ENCODE measurements at regions not wholly inside any gene's neighbourhood (a gene's known extent, or its start where the extent isn't known, plus 50 kb on each side); places are given as distances from the start of the nearest gene placed in this dataset.

- no peak for DNase-seq
Measured at GRCh38 chr20:12596863-12597262, 411.9 kb upstream of the SPTLC3 start.

DNA sequence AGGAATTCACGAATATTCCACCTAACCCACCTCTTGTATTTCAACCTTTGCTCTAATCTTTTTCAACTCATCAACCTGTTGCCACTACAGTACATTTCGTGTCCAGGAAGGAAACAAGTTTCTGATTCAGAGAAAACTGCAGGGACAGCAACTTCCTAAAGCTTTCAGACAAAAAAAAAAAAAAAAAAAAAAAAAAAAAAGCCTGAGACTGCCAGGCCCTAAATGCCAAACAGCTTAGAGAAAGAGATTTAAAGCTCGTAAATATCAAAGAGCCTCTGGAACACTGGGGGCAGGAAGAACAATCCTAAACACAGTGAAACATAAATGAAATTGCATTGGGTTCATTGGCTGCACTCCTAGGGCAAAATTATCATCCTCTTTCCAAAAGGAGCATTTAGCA lies 411.2 kb upstream of the SPTLC3 start:
- DNase-seq: no peak

GRCh38 chr20:12598894-12599293 lies 409.9 kb upstream of the SPTLC3 start:
- DNase-seq: no peak

- DNase-seq: no peak
Measured at GRCh38 chr20:12599494-12599893, 409.3 kb upstream of the SPTLC3 start.

- no peak for DNase-seq
Measured at GRCh38 chr20:12605751-12606150, 403.0 kb upstream of the SPTLC3 start.

GRCh38 chr20:12610871-12611270 lies 397.9 kb upstream of the SPTLC3 start:
- DNase-seq: no peak

GRCh38 chr20:12614764-12615163 lies 394.0 kb upstream of the SPTLC3 start:
- DNase-seq: no peak

GRCh38 chr20:12617076-12617475 lies 391.7 kb upstream of the SPTLC3 start:
- DNase-seq: no peak

DNA sequence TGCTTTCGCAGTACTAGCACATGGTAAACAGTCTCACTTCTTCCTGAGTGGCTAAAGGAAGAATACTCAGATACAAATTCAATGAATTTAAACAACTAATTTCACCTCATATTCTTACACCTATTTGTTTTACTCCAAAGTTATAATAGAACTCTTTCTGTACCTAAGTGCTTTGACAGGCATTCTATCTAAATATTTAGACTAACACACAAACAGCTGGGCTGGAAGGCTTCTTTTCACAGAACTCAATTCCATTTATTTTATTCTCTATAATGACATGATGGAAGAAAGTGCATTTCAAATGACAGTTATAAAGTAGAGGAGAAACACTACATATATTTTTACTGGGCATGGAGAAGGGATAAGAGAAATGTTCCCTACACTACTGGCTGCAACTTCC lies 384.9 kb upstream of the SPTLC3 start:
- no peak for DNase-seq

DNA sequence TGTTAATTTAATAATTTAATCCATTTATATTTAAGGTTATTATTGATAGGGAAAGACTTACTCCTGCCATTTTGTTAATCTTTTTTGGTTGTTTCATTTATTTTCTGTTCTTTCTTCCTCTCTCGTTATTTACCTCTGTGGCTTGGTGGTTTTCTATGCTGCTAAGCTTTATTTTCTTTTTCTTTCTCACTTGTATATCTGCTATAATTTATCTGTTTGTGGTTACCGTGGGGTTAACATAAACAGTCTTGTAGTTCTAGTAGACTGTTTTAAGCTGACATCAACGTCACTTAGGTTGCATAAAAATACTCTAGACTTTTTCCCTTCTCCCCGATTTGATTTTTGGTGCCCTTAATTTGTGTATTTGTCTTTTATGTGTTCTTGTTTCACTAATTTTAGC lies 381.3 kb upstream of the SPTLC3 start:
- DNase-seq: no peak

- no peak for DNase-seq
Measured at GRCh38 chr20:12638633-12639312, 370.0 kb upstream of the SPTLC3 start.

- no peak for DNase-seq
Measured at GRCh38 chr20:12640251-12640650, 368.5 kb upstream of the SPTLC3 start.

- DNase-seq: no peak
Measured at GRCh38 chr20:12641619-12642018, 367.2 kb upstream of the SPTLC3 start.

DNA sequence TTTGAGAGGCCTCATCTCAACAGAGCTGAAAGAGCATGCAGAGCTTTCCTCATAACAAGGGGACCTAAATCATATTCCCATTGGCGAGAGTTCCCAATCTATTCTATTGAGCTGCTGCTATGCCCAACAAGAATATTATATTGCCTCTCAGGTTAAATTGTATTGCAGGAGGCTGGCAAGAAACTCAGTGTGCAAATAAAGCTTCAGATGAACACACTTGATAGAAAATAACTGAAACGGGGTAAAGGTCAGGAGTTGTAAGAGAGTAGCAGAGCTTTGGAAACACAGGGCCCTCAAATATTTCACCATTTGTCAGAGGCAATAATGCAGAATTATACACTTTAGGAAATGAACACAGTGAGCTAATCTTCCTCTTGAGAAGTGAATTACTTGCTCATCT lies 364.3 kb upstream of the SPTLC3 start:
- DNase-seq: no peak

GRCh38 chr20:12649234-12649633 lies 359.5 kb upstream of the SPTLC3 start:
- DNase-seq: no peak

- no peak for DNase-seq
Measured at GRCh38 chr20:12653642-12654041, 355.1 kb upstream of the SPTLC3 start.

- DNase-seq: no peak
Measured at GRCh38 chr20:12659942-12660341, 348.8 kb upstream of the SPTLC3 start.

- no peak for DNase-seq
Measured at GRCh38 chr20:12660918-12661317, 347.9 kb upstream of the SPTLC3 start.

DNA sequence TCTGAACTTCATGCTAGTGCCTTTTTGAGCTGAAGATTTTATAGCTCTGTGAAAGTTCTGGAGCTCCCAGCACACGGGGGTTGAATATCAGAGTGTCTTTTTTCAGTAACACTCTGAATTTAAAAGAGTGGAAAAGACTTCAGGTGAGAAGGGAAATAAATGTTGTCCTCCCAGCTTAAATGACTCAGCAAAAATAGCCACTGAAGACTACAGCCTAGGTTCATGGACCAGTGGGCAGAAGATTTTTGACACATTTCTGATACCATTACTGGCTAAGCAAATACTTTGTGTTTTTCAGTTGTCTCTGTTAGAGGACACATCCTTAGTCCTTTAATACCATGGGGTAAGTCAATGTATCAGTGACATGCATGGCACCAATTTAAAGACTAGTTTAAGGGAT lies 338.5 kb upstream of the SPTLC3 start:
- DNase-seq: no peak

GRCh38 chr20:12673352-12673751 lies 335.4 kb upstream of the SPTLC3 start:
- no peak for DNase-seq

- DNase-seq: no peak
Measured at GRCh38 chr20:12677925-12678324, 330.8 kb upstream of the SPTLC3 start.

DNA sequence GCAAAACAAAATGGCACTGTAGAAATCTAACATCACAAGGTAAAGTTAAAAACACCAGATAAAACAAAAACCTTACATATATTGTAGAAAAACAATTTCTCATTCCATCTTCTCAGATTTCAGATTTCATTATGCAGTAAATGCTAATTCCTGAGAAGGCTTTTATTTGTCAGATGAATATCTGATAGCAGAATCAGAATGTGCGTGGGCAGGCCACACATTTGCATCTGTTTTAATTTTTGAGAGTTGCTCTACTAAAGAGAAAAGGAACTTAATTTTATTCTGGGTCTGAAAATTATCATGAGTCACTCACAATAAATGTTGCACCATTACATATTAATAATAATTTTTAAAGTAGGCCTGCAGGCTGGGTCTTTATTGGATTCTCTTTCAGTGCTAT lies 329.3 kb upstream of the SPTLC3 start:
- no peak for DNase-seq

DNA sequence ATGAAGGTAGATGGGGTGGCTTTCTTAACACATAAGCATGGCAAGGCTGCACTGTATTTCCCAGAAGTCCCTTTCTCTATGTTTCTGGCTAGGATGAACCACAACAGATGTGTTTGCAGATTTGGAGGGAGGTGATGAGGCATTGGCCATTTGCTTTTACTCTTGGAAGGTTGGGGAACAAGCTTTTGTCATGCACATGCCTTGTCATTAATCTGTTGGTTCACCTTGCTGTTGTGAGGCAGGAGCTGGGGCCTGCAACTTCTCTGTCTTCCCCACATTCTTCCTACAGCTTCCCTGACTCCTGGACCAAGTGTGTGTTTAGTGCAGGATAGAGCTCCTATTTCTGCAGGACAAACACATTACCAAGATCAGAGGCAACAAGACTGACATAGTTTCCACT lies 326.2 kb upstream of the SPTLC3 start:
- no peak for DNase-seq

- no peak for DNase-seq
Measured at GRCh38 chr20:12687476-12687875, 321.3 kb upstream of the SPTLC3 start.

GRCh38 chr20:12695937-12696336 lies 312.8 kb upstream of the SPTLC3 start:
- DNase-seq: no peak

DNA sequence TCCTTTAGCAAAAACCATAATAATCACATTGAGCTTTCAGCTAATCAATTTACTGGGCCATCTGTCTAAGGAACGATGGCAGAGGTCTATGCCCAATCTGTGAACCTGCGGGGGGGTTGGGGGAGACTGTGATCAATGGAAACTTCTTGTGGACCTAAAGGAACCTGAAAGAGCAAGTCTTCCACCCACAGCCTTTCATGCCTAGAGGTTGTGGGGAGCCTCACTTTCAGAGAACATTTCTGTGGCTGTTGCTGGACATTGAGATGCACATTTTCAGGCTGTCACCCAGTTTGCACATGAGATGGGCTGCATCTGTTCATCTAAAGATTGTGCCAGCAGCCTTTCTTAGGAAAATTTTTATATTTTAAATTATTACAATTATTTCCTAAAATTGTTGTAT lies 310.0 kb upstream of the SPTLC3 start:
- no peak for DNase-seq
